SK-N-SH (cell line): ENCODE measurements at regions not wholly inside any gene's neighbourhood (a gene's known extent, or its start where the extent isn't known, plus 50 kb on each side); places are given as distances from the start of the nearest gene placed in this dataset.

Experiments
- CTCF ChIP-seq: fragments of 200-600 bp; sonication (generic); IDR thresholded peaks from 2 replicates; pipeline ENCODE4 v1.6.1; 2017; ENCODE audit warnings: antibody characterized with exemption, mild to moderate bottlenecking, moderate library complexity
- TF ChIP-seq, protein P1 (sequence below): fragments of 150-350 bp; IDR thresholded peaks from 2 replicates; pipeline ENCODE4 v1.6.1; 2016; ENCODE audit warnings: mild to moderate bottlenecking, low read depth, low read length

- TF ChIP-seq CTCF: no peak
- TF ChIP-seq, protein P1, sequence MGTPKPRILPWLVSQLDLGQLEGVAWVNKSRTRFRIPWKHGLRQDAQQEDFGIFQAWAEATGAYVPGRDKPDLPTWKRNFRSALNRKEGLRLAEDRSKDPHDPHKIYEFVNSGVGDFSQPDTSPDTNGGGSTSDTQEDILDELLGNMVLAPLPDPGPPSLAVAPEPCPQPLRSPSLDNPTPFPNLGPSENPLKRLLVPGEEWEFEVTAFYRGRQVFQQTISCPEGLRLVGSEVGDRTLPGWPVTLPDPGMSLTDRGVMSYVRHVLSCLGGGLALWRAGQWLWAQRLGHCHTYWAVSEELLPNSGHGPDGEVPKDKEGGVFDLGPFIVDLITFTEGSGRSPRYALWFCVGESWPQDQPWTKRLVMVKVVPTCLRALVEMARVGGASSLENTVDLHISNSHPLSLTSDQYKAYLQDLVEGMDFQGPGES: no peak
Observed at GRCh38 chr4:41881981-41882624, 53.1 kb upstream of the TMEM33 start.
